HG03045 (cell line): ENCODE measurements at regions not wholly inside any gene's neighbourhood (a gene's known extent, or its start where the extent isn't known, plus 50 kb on each side); places are given as distances from the start of the nearest gene placed in this dataset.
"Not testable (repeated sequence)": the region's sequence is repeated elsewhere in the genome, so short reads cannot be mapped to it uniquely, and the experiment has no call there.

Source experiments
- ATAC-seq: cut with Tn5 transposase; IDR thresholded peaks from one replicate; pipeline ENCODE4 v1.9.1; 2021; ENCODE audit warnings: mild to moderate bottlenecking, moderate library complexity; ENCODE audit not compliant: unreplicated experiment

- no peak for ATAC-seq
These were observed 164.3 kb downstream of the TMEM121 start for GRCh38 chr14:105690671-105691070.

GRCh38 chr14:105691321-105692109 is 165.1 kb downstream of the TMEM121 start:
- not testable (repeated sequence) for ATAC-seq

DNA sequence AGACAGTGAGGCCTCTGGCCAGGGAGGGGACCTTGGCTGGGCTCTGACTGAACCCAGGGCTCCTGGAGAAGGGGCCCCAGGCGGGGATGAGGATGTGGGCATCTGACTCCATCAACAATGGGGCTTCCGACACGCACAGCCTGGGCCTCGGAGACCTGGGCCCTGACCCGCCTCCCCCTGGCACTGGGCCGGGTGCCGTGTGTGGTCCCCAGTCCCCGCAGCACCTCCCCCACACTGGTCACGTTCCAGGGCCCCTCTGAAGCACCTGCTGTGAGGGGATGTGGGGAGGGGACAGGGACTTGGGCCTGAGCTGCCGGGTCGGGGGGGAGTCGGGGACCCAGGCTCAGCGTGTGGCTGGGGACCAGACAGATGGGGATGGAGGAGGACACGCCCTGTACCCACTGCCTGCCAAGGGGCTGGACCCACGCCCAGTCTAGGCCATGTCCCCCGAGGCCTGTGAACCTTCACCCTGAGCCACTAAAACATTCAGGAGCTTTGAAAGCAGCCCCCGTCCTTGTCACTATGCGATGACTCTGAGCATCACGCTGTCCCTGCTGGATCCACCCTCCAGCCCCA is 165.8 kb downstream of the TMEM121 start:
- ATAC-seq, result not testable (repeated sequence)

DNA sequence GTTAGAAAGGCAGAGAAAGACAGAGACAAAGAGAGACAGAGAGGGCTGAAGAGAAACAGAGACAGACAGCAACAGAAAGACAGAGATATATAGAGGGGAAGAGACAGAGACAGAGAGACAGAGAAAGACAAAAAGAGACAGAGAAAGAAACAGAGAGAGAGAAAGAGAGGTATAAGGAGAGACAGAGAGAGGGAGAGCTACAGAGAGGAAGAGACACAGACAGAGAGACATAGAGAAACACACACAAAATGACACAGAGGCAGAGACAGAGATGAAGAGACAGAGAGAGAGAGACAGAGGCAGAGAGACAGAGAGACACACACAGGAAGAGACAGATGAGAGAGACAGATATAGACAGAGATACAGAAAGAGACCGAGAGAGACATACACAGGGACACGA is 168.6 kb downstream of the TMEM121 start:
- ATAC-seq, result no peak

GRCh38 chr14:105696388-105696787 is 170.0 kb downstream of the TMEM121 start:
- ATAC-seq, result peak; percentile 47

DNA sequence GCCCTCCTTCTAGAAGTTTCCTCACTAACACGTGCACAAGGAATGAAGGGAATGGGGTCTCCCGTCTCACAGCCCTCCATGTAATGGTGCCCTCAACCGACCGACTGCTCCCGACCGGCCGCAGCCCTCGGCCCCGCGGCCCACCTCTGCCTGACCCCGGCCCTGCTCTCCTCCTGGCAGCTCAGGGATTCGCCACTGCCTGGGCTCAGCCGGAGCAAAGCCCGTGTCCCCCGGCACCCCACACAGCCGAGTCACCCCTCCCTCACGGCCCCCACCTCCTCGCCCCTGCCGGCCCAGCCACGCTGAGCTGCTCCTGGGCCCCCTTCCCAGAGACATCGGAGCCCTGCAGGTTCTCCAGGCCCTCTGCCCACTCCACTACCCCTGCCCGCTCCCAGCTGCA is 171.0 kb downstream of the TMEM121 start:
- not testable (repeated sequence) for ATAC-seq

DNA sequence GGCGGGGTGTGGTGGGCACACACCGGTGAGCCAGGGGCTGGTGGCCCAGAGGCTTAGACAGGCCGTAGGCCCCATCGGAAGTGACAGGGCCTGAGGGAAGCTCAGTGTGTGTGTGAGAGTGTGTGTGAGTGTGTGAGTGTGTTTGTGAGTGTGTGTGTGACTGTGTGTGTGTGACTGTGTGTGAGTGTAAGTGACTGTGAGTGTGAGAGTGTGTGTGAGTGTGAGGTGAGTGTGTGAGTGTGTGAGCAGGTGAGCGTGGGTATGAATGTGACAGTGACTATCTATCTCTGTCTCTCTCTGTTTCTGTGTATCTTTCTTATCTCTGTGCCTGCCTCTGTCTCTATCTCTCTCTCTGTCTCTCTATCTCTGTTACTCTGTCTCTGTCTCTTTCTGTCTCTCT is 171.6 kb downstream of the TMEM121 start:
- ATAC-seq, result not testable (repeated sequence)

GRCh38 chr14:105698940-105699556 is 172.7 kb downstream of the TMEM121 start:
- not testable (repeated sequence) for ATAC-seq

- not testable (repeated sequence) for ATAC-seq
These were observed 173.3 kb downstream of the TMEM121 start for GRCh38 chr14:105699706-105700105.

DNA sequence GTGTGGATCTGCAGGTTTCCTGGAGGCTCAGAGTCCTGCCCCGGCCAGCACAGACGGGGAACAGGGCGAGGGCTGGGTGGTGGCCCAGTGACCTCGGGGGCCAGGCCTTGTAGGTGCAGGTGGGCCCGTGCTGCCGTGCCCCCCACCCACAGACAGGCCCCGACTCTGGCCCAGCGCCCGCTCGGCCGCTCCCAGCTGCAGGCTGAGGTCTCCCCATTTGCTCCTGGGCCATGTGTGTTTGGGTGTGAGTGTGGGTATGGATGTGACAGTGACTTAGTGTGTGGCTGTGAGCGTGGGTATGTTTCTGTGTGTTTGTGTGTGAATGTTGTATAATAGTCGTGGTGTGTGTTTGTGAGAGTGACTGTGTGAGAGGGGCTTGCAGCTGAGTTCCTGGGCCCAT is 173.8 kb downstream of the TMEM121 start:
- ATAC-seq, result not testable (repeated sequence)

GRCh38 chr14:105700622-105701288 is 174.4 kb downstream of the TMEM121 start:
- ATAC-seq, result no peak

DNA sequence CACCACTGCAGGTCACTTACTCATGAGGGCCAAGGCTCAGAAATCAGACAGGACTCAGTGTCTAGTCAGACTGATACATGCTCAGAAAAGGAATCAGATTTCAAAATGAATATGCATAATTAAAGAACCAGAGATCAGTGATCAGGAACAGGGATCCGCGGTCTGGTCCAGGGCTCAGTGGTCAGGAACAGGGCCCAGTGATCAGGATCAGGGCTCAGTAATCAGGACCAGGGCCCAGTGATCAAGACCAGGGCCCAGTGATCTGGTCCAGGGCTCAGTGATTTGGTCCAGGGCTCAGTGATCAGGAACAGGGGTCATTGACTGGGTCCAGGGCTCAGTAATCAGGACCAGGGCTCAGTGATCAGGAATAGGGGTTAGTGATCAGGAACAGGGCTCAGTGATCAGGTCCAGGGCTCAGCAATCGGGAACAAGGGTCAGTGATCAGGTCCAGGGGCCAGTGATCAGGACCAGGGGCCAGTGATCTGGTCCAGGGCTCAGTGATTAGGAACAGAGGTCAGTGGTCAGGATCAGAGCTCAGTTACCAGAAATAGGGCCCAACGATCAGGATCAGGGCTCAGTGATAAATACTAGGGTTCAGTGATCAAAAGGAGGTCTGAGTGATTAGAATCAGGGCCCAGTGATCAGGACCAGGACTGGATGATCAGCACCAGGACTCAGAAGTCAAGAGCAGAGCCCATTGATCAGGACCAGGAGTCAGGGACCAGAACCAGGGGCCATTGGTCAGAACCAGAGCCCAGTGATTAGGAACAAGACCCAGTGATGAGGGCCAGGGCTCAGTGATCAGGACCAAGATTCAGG is 175.3 kb downstream of the TMEM121 start:
- no peak for ATAC-seq

DNA sequence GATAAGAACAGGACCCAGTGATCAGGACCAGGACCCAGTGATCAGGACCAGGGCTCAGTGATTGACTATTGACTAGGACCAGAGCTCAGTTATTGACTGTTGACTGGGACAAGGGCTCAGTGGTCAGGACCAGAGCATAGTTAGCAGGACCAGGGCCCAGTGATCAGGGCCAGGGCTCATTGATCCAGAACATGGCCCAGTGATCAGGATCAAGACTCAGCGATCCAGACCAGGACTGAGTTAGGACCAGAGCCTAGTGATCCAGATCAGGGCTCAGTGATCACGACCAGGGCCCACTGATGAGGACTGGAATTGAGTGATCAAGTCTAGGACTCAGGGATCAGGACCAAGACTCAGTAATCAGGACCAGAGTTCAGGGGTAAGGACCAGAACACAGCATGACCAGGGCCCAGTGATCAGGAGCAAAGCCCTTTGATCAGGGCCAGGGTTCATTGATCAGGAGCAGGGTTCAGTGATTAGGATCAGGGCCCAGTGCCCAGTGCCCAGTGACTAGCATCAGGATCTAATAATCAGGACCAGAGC is 176.0 kb downstream of the TMEM121 start:
- ATAC-seq, result no peak

GRCh38 chr14:105703044-105703665 is 176.8 kb downstream of the TMEM121 start:
- ATAC-seq, result not testable (repeated sequence)

- not testable (repeated sequence) for ATAC-seq
These were observed 177.7 kb downstream of the TMEM121 start for GRCh38 chr14:105704091-105704490.

DNA sequence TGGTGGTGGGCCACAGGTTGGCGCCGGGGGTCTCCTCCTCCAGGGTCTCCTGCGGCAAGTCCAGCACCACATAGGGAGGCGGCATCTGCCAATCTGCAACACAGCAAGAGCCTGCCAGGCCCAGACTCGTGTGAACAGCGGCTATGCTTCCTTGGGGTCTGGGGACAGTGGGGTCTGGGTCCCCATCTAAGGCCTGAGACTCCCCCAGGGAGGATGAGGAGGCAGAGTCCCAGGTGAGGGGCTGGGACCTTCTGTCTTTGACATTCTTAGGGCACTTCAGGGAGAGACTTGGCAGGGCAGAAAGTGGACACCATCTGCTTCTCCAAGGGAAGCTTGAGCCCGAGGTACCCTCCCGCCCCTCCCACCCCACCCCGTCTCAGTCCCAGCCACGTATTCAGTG is 178.1 kb downstream of the TMEM121 start:
- not testable (repeated sequence) for ATAC-seq

DNA sequence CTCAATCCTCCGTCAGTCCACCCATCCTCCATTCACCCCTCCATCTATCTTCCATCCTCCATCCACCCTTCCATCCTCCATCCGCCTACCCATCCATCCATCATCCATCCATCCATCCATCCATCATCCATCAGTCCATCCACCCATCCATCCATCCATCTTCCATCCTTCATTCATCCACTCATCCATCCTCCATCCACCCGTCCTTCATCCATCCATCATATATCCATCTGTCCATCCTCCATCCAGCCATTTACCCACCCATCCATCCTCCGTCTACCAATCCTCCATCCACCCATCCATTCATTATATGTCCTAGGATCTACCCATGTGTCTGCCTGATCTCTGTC is 179.1 kb downstream of the TMEM121 start:
- not testable (repeated sequence) for ATAC-seq

- ATAC-seq, result not testable (repeated sequence)
These were observed 179.7 kb downstream of the TMEM121 start for GRCh38 chr14:105705862-105706700.

DNA sequence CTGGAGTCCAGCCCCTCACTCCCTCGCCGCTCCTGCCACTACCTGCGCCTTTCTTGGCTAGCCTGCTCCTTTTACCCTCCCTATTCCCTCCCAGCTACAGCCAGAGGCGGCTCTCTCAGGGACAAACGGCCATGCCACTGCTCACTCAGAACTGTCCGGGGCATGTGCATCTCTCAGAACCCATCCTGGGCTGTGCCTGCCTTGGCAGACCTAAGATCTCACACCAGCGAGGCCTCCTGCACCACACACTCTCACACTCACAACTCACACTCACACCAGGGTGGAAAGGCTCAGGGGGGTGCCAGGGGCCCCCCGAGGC is 180.3 kb downstream of the TMEM121 start:
- not testable (repeated sequence) for ATAC-seq
